Osteoblast (primary cell): ENCODE measurements at regions not wholly inside any gene's neighbourhood (a gene's known extent, or its start where the extent isn't known, plus 50 kb on each side); places are given as distances from the start of the nearest gene placed in this dataset.

Source experiments
- DNase-seq: peaks from one replicate; pipeline ENCODE4 v3.0.0; 2011; ENCODE audit warnings: low spot score, mixed read lengths; ENCODE audit not compliant: insufficient read length; ENCODE audit errors: missing footprints
- H2AFZ ChIP-seq: 2 replicates; pipeline ENCODE4 v1.6.0; 2011; ENCODE audit warnings: mild to moderate bottlenecking, low read length
- H3K27ac ChIP-seq: 2 replicates; pipeline ENCODE4 v1.5.1; 2011; ENCODE audit warnings: mild to moderate bottlenecking, low read depth, low read length, moderate library complexity
- H3K27me3 ChIP-seq: 2 replicates; pipeline ENCODE4 v1.6.0; 2012; ENCODE audit warnings: mild to moderate bottlenecking, control low read depth, inconsistent platforms, low read length, moderate library complexity; ENCODE audit not compliant: insufficient read depth
- H3K36me3 ChIP-seq: 2 replicates; pipeline ENCODE4 v1.5.1; 2011; ENCODE audit warnings: mild to moderate bottlenecking, low read length, control low read depth, moderate library complexity; ENCODE audit not compliant: insufficient read depth
- H3K4me1 ChIP-seq: 2 replicates; pipeline ENCODE4 v1.5.1; 2011; ENCODE audit warnings: mild to moderate bottlenecking, low read length, control low read depth, moderate library complexity; ENCODE audit not compliant: insufficient read depth
- H3K4me2 ChIP-seq: 2 replicates; pipeline ENCODE4 v1.6.0; 2011; ENCODE audit warnings: mild to moderate bottlenecking, low read length; ENCODE audit not compliant: insufficient read depth
- H3K4me3 ChIP-seq: fragments of 200-600 bp; sonication (generic); 3 replicates; pipeline ENCODE4 v1.5.1; 2012; ENCODE audit warnings: mild to moderate bottlenecking, low read length, inconsistent platforms; ENCODE audit not compliant: insufficient read depth
- H3K79me2 ChIP-seq: 2 replicates; pipeline ENCODE4 v1.6.0; 2012; ENCODE audit warnings: mild to moderate bottlenecking, low read length, control low read depth, inconsistent platforms; ENCODE audit not compliant: insufficient read depth
- H3K9me3 ChIP-seq: 2 replicates; pipeline ENCODE4 v1.5.1; 2011; ENCODE audit warnings: low read depth, low read length, control low read depth
- H4K20me1 ChIP-seq: 2 replicates; pipeline ENCODE4 v1.6.0; 2012; ENCODE audit warnings: mild to moderate bottlenecking, low read length, control low read depth; ENCODE audit not compliant: insufficient read depth
- CTCF ChIP-seq: IDR thresholded peaks from 2 replicates; pipeline ENCODE4 v1.5.1; 2011; ENCODE audit warnings: mild to moderate bottlenecking, low read depth, low read length, moderate library complexity; ENCODE audit errors: extremely low read depth

GRCh38 chr2:51986101-51986500 is 954.2 kb upstream of the NRXN1 start:
- H3K27me3 ChIP-seq: no peaks in the 10 kb centered on the region
- H3K27ac ChIP-seq: no peak overlapping the region
- H3K4me2 ChIP-seq: no peak overlapping the region
- no peaks in the 10 kb centered on the region for H3K9me3 ChIP-seq
- H4K20me1 ChIP-seq: no peaks in the 10 kb centered on the region
- H2AFZ ChIP-seq: no peak overlapping the region
- H3K36me3 ChIP-seq: no peaks in the 10 kb centered on the region
- no peak overlapping the region for H3K4me3 ChIP-seq
- no peak for DNase-seq
- no peaks in the 10 kb centered on the region for H3K4me1 ChIP-seq
- no peaks in the 10 kb centered on the region for H3K79me2 ChIP-seq
- no peak for TF ChIP-seq CTCF

GRCh38 chr2:51981783-51982182 is 949.9 kb upstream of the NRXN1 start:
- Histone ChIP-seq H3K79me2 (no peaks in the 10 kb centered on the region), H3K27me3 (no peaks in the 10 kb centered on the region), H3K4me2 (no peak overlapping the region), H3K4me1 (peaks cover 2% of the 10 kb centered on the region), H3K9me3 (no peaks in the 10 kb centered on the region), H2AFZ (no peak overlapping the region), H3K27ac (no peak overlapping the region), H4K20me1 (no peaks in the 10 kb centered on the region), H3K36me3 (no peaks in the 10 kb centered on the region), H3K4me3 (no peak overlapping the region)
- no peak for TF ChIP-seq CTCF
- no peak for DNase-seq

- no peak for TF ChIP-seq CTCF
- H3K27me3 ChIP-seq: no peaks in the 10 kb centered on the region
- DNase-seq: no peak
These were observed 944.7 kb upstream of the NRXN1 start for GRCh38 chr2:51976623-51977022.

GRCh38 chr2:51971136-51971535 is 939.2 kb upstream of the NRXN1 start:
- no peaks in the 10 kb centered on the region for H3K36me3 ChIP-seq
- no peak for DNase-seq
- no peaks in the 10 kb centered on the region for H3K9me3 ChIP-seq
- TF ChIP-seq CTCF: no peak
- no peaks in the 10 kb centered on the region for H4K20me1 ChIP-seq
- H3K27ac ChIP-seq: no peak overlapping the region
- no peak overlapping the region for H3K4me3 ChIP-seq
- H3K79me2 ChIP-seq: no peaks in the 10 kb centered on the region
- no peaks in the 10 kb centered on the region for H3K4me1 ChIP-seq
- H2AFZ ChIP-seq: no peak overlapping the region
- H3K4me2 ChIP-seq: no peak overlapping the region
- no peaks in the 10 kb centered on the region for H3K27me3 ChIP-seq

More at GRCh38 chr2:51976623-51977022, 944.7 kb upstream of the NRXN1 start:
- peaks cover 5% of the 10 kb centered on the region for H3K4me1 ChIP-seq
- H2AFZ ChIP-seq: no peak overlapping the region
- no peak overlapping the region for H3K4me2 ChIP-seq
- H3K36me3 ChIP-seq: no peaks in the 10 kb centered on the region
- H3K79me2 ChIP-seq: no peaks in the 10 kb centered on the region
- no peak overlapping the region for H3K4me3 ChIP-seq
- no peaks in the 10 kb centered on the region for H3K9me3 ChIP-seq
- no peak overlapping the region for H3K27ac ChIP-seq
- no peaks in the 10 kb centered on the region for H4K20me1 ChIP-seq
